Stimulated activated CD8-positive, alpha-beta memory T cell treated with anti-CD3 and anti-CD28 coated beads, Interleukin-7, amount 100 ng/mL, for 24 hours (primary cell): ENCODE measurements at regions not wholly inside any gene's neighbourhood (a gene's known extent, or its start where the extent isn't known, plus 50 kb on each side); places are given as distances from the start of the nearest gene placed in this dataset.

ENCODE experiments used
- DNase-seq: peaks from one replicate; pipeline ENCODE4 v3.0.0-alpha.2; 2020; ENCODE audit warnings: low read depth

- DNase-seq = no peak
Observed at GRCh38 chr15:46652266-46652665, 1017.4 kb downstream of the SQOR start.

- no peak for DNase-seq
Observed at GRCh38 chr15:46654993-46655392, 1020.2 kb downstream of the SQOR start.

GRCh38 chr15:46660096-46660842 lies 1025.4 kb downstream of the SQOR start:
- DNase-seq = no peak

GRCh38 chr15:46670258-46670657 lies 1035.4 kb downstream of the SQOR start:
- DNase-seq = no peak

GRCh38 chr15:46671336-46671735 lies 1036.5 kb downstream of the SQOR start:
- no peak for DNase-seq

- DNase-seq = no peak
Observed at GRCh38 chr15:46672041-46672440, 1037.2 kb downstream of the SQOR start.

GRCh38 chr15:46676233-46677206 lies 1040.8 kb upstream of the SEMA6D start:
- DNase-seq = no peak

GRCh38 chr15:46677491-46677890 lies 1039.8 kb upstream of the SEMA6D start:
- DNase-seq = no peak

GRCh38 chr15:46681901-46682300 lies 1035.4 kb upstream of the SEMA6D start:
- no peak for DNase-seq

- DNase-seq = no peak
Observed at GRCh38 chr15:46682969-46683791, 1034.1 kb upstream of the SEMA6D start.

GRCh38 chr15:46685096-46685495 lies 1032.2 kb upstream of the SEMA6D start:
- DNase-seq = no peak

- DNase-seq = no peak
Observed at GRCh38 chr15:46685681-46686080, 1031.6 kb upstream of the SEMA6D start.

- DNase-seq = no peak
Observed at GRCh38 chr15:46696281-46696680, 1021.0 kb upstream of the SEMA6D start.

GRCh38 chr15:46701346-46701745 lies 1016.0 kb upstream of the SEMA6D start:
- DNase-seq = no peak

- DNase-seq = no peak
Observed at GRCh38 chr15:46701896-46702295, 1015.4 kb upstream of the SEMA6D start.

GRCh38 chr15:46703020-46703861 lies 1014.1 kb upstream of the SEMA6D start:
- DNase-seq = no peak

GRCh38 chr15:46703871-46704637 lies 1013.3 kb upstream of the SEMA6D start:
- no peak for DNase-seq

- DNase-seq = no peak
Observed at GRCh38 chr15:46707452-46707851, 1009.9 kb upstream of the SEMA6D start.

- no peak for DNase-seq
Observed at GRCh38 chr15:46708226-46708625, 1009.1 kb upstream of the SEMA6D start.

- no peak for DNase-seq
Observed at GRCh38 chr15:46709460-46710083, 1007.7 kb upstream of the SEMA6D start.
